ENCODE measurements at regions not wholly inside any gene's neighbourhood (a gene's known extent, or its start where the extent isn't known, plus 50 kb on each side); places are given as distances from the start of the nearest gene placed in this dataset.

- TF ChIP-seq EZH2phosphoT487 (IDR thresholded peaks at IDR 0.05; ENCODE audit: borderline replicate concordance, low read depth, low read length) (no peak), CTCF (conservative IDR thresholded peaks at IDR 0.05; ENCODE audit: low read length) (no peak)
- Histone ChIP-seq H2AFZ (ENCODE audit: low read length) (no peak overlapping the region), H3K4me1 (ENCODE audit: insufficient read depth, low read length, poor library complexity, severe bottlenecking) (no peaks in the 10 kb centered on the region), H3K36me3 (ENCODE audit: insufficient read depth, low read length) (no peaks in the 10 kb centered on the region), H3K27ac (ENCODE audit: low read depth, low read length, poor library complexity, severe bottlenecking) (no peak overlapping the region), H3K79me2 (ENCODE audit: insufficient read depth, low read depth, low read length) (no peaks in the 10 kb centered on the region), H3K4me3 (ENCODE audit: low read depth, low read length, poor library complexity, severe bottlenecking) (no peak overlapping the region), H4K20me1 (ENCODE audit: insufficient read depth, low read length) (no peaks in the 10 kb centered on the region), H3K9me3 (ENCODE audit: low read length) (no peaks in the 10 kb centered on the region), H3K4me2 (ENCODE audit: low read length) (no peak overlapping the region), H3K9me2 (ENCODE audit: insufficient read depth, low read length) (no peaks in the 10 kb centered on the region)
- ChIA-PET POLR2A (no interaction called here), CTCF (ENCODE audit: unreplicated experiment) (no interaction called here)
- no TSS peak for BruUV-seq (replicated peaks)
- intact Hi-C loops (cut with micrococcal nuclease; ENCODE audit: unreplicated experiment) = no loop called here
- DNase-seq (ENCODE audit: low spot score) = no peak
These were observed 239.2 kb downstream of the MSRB3 start for GRCh38 chr12:65517656-65518210.

DNA sequence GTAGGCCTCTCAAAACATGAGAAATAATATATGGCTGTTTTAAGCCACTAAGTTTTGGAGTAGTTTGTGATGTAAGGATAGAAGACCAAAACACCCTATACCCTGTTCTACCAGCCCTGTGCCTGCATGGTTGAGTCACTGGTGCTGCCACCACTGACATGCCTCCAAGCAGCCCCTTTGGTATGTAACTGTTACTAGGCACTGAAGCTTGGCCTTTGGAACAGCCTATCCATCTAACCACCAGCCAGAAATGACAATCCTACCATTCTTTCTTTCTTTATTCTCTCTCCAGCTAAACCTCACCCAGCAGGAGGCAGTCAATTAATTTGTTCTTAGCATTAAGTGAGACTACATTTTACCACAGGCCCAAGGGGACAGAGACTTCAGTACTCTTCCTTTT, 240.3 kb downstream of the MSRB3 start:
- Histone ChIP-seq H3K27ac (ENCODE audit: low read depth, low read length, poor library complexity, severe bottlenecking) (no peak overlapping the region), H3K4me1 (ENCODE audit: insufficient read depth, low read length, poor library complexity, severe bottlenecking) (no peaks in the 10 kb centered on the region), H4K20me1 (ENCODE audit: insufficient read depth, low read length) (no peaks in the 10 kb centered on the region), H3K4me2 (ENCODE audit: low read length) (no peak overlapping the region), H3K79me2 (ENCODE audit: insufficient read depth, low read depth, low read length) (no peaks in the 10 kb centered on the region), H3K36me3 (ENCODE audit: insufficient read depth, low read length) (no peaks in the 10 kb centered on the region), H3K9me3 (ENCODE audit: low read length) (no peaks in the 10 kb centered on the region), H2AFZ (ENCODE audit: low read length) (no peak overlapping the region), H3K9me2 (ENCODE audit: insufficient read depth, low read length) (no peaks in the 10 kb centered on the region), H3K4me3 (ENCODE audit: low read depth, low read length, poor library complexity, severe bottlenecking) (no peak overlapping the region)
- ChIA-PET POLR2A (interaction anchor here (0.7 kb wide), 1 partner anchor 1423 kb away, joined by 5 read pairs; no protein-coding TSS in a partner anchor), CTCF (ENCODE audit: unreplicated experiment) (no interaction called here)
- intact Hi-C loops (cut with micrococcal nuclease; ENCODE audit: unreplicated experiment) = no loop called here
- DNase-seq (ENCODE audit: low spot score) = no peak
- no TSS peak for BruUV-seq (replicated peaks)
- TF ChIP-seq EZH2phosphoT487 (IDR thresholded peaks at IDR 0.05; ENCODE audit: borderline replicate concordance, low read depth, low read length) (no peak), CTCF (conservative IDR thresholded peaks at IDR 0.05; ENCODE audit: low read length) (no peak)

DNA sequence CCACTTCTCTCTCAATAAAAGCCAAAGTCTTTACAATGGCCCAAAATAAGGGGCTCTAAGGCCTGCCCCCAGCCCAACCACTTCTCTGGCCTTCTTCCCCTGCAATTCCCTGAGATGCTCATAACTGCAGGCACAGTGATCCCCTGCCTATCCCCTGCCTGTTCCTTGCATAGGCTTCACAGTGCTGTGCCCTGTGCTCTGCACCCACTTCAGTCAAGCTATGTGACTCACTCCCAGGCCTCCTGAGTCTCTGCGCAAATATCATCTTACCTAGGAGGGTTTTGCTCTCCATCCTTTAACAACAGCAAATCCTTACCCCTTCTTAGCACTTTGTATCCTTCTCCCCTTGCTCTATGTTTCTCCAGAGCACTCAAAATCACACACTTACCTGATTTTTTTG, 242.2 kb downstream of the MSRB3 start:
- H3K27ac ChIP-seq (ENCODE audit: low read depth, low read length, poor library complexity, severe bottlenecking) = no peak overlapping the region
- no peak for DNase-seq (ENCODE audit: low spot score)
- H3K79me2 ChIP-seq (ENCODE audit: insufficient read depth, low read depth, low read length) = no peaks in the 10 kb centered on the region
- POLR2A ChIA-PET = interaction anchor here (0.5 to 0.6 kb wide), 2 partner anchors 157 to 948 kb away, joined by 3 read pairs; no protein-coding TSS in a partner anchor
- no peak overlapping the region for H3K4me2 ChIP-seq (ENCODE audit: low read length)
- no peaks in the 10 kb centered on the region for H3K36me3 ChIP-seq (ENCODE audit: insufficient read depth, low read length)
- CTCF ChIA-PET (ENCODE audit: unreplicated experiment) = no interaction called here
- no peak overlapping the region for H3K4me3 ChIP-seq (ENCODE audit: low read depth, low read length, poor library complexity, severe bottlenecking)
- H2AFZ ChIP-seq (ENCODE audit: low read length) = no peak overlapping the region
- no peaks in the 10 kb centered on the region for H4K20me1 ChIP-seq (ENCODE audit: insufficient read depth, low read length)
- no peaks in the 10 kb centered on the region for H3K4me1 ChIP-seq (ENCODE audit: insufficient read depth, low read length, poor library complexity, severe bottlenecking)
- intact Hi-C loops (cut with micrococcal nuclease; ENCODE audit: unreplicated experiment) = no loop called here
- BruUV-seq (replicated peaks) = no TSS peak
- no peaks in the 10 kb centered on the region for H3K9me2 ChIP-seq (ENCODE audit: insufficient read depth, low read length)
- no peaks in the 10 kb centered on the region for H3K9me3 ChIP-seq (ENCODE audit: low read length)
- TF ChIP-seq CTCF (conservative IDR thresholded peaks at IDR 0.05; ENCODE audit: low read length) (no peak), EZH2phosphoT487 (IDR thresholded peaks at IDR 0.05; ENCODE audit: borderline replicate concordance, low read depth, low read length) (no peak)

Measured in OCI-LY7 (cell line).